ENCODE measurements at regions not wholly inside any gene's neighbourhood (a gene's known extent, or its start where the extent isn't known, plus 50 kb on each side); places are given as distances from the start of the nearest gene placed in this dataset.
"Not testable (repeated sequence)": the region's sequence is repeated elsewhere in the genome, so short reads cannot be mapped to it uniquely, and the experiment has no call there.

- DNase-seq, result no peak
Measured at GRCh38 chr2:122523143-122523542, 767.7 kb downstream of the TSN start.

- DNase-seq, result no peak
Measured at GRCh38 chr2:122523981-122524380, 768.5 kb downstream of the TSN start.

GRCh38 chr2:122525336-122525735 is 769.9 kb downstream of the TSN start:
- no peak for DNase-seq

- no peak for DNase-seq
Measured at GRCh38 chr2:122528061-122528460, 772.6 kb downstream of the TSN start.

GRCh38 chr2:122528958-122529705 is 773.7 kb downstream of the TSN start:
- no peak for DNase-seq

- DNase-seq, result no peak
Measured at GRCh38 chr2:122530814-122531213, 775.4 kb downstream of the TSN start.

- no peak for DNase-seq
Measured at GRCh38 chr2:122531290-122532071, 776.0 kb downstream of the TSN start.

GRCh38 chr2:122532072-122532344 is 776.6 kb downstream of the TSN start:
- DNase-seq, result no peak

- DNase-seq, result no peak
Measured at GRCh38 chr2:122532481-122532880, 777.0 kb downstream of the TSN start.

GRCh38 chr2:122535960-122536505 is 780.6 kb downstream of the TSN start:
- no peak for DNase-seq

- no peak for DNase-seq
Measured at GRCh38 chr2:122539311-122539710, 783.9 kb downstream of the TSN start.

- no peak for DNase-seq
Measured at GRCh38 chr2:122539920-122540319, 784.5 kb downstream of the TSN start.

- DNase-seq, result no peak
Measured at GRCh38 chr2:122542236-122542635, 786.8 kb downstream of the TSN start.

- DNase-seq, result no peak
Measured at GRCh38 chr2:122542646-122543045, 787.2 kb downstream of the TSN start.

GRCh38 chr2:122543815-122544214 is 788.4 kb downstream of the TSN start:
- DNase-seq, result no peak

GRCh38 chr2:122545821-122546220 is 790.4 kb downstream of the TSN start:
- DNase-seq, result no peak

GRCh38 chr2:122562775-122563174 is 807.3 kb downstream of the TSN start:
- DNase-seq, result no peak

GRCh38 chr2:122563781-122564180 is 808.3 kb downstream of the TSN start:
- DNase-seq, result no peak

GRCh38 chr2:122564843-122565242 is 809.4 kb downstream of the TSN start:
- DNase-seq, result no peak

- no peak for DNase-seq
Measured at GRCh38 chr2:122565364-122565763, 809.9 kb downstream of the TSN start.

GRCh38 chr2:122570641-122571040 is 815.2 kb downstream of the TSN start:
- no peak for DNase-seq

GRCh38 chr2:122571471-122571870 is 816.0 kb downstream of the TSN start:
- not testable (repeated sequence) for DNase-seq

- DNase-seq, result no peak
Measured at GRCh38 chr2:122575076-122575475, 819.6 kb downstream of the TSN start.

GRCh38 chr2:122583159-122583917 is 827.9 kb downstream of the TSN start:
- DNase-seq, result no peak

Measured in NCI-H2029 treated with DMSO at 0.1 percent for 48 hours (cell line).